ENCODE measurements at regions not wholly inside any gene's neighbourhood (a gene's known extent, or its start where the extent isn't known, plus 50 kb on each side); places are given as distances from the start of the nearest gene placed in this dataset.

DNA sequence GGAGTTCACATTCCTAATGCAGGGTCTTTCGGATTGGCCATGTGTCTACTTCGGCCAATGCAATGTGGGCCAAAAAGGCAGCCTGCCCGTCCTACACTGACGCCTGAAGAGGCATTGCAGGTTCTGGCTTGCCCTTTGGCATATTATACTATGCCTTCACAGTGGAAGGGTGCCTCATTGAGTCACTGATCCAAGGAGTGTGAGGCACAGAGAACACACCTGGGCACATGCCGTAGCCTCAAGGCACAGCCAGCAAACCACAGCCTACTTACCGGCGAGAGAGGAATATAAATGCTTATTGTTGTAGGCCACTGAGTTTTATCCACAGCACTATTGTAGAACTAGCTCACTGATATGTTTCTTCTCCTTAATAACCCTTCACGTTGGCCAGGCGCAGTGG is 409.6 kb downstream of the GADD45G start (continued):
- TF ChIP-seq CBX8 (IDR thresholded peaks at IDR 0.05; ENCODE audit: borderline replicate concordance, low read depth, low read length): no peak
- TF ChIP-seq TAF7 (optimal IDR thresholded peaks at IDR 0.05; ENCODE audit: borderline replicate concordance, low read depth, low read length): no peak
- TF ChIP-seq NRF1 (IDR thresholded peaks at IDR 0.05; ENCODE audit: low read depth, low read length): no peak

Measured in H1 (cell line).